Sigmoid colon (tissue), 4 donors: ENCODE measurements at regions not wholly inside any gene's neighbourhood (a gene's known extent, or its start where the extent isn't known, plus 50 kb on each side); places are given as distances from the start of the nearest gene placed in this dataset.

Experiments used
- POLR2A ChIP-seq, 2 donors: fragments of 450-650 bp; IDR thresholded peaks; one replicate each; pipeline ENCODE4 v1.6.1; 2016; ENCODE audit warnings: antibody characterized with exemption in 2 of 2, mild to moderate bottlenecking in 2 of 2, moderate library complexity in 2 of 2
- POLR2AphosphoS5 ChIP-seq, 4 donors: sonication (generic); formaldehyde crosslinking; IDR thresholded peaks; one replicate each; pipeline ENCODE4 v1.6.1; 2017; ENCODE audit warnings: antibody characterized with exemption in 4 of 4
- TF ChIP-seq, protein P1 (sequence below), 4 experiments: fragments of 450-650 bp in 3 of 4; fragments of 200-600 bp in 1 of 4; IDR thresholded peaks; one replicate each; pipeline ENCODE4 v1.5.1; 2016 to 2019; ENCODE audit warnings: antibody characterized with exemption in 4 of 4, mild to moderate bottlenecking in 3 of 4, moderate library complexity in 2 of 4

GRCh38 chr17:53426505-53426904 is 396.2 kb upstream of the KIF2B start:
- TF ChIP-seq, protein P1, sequence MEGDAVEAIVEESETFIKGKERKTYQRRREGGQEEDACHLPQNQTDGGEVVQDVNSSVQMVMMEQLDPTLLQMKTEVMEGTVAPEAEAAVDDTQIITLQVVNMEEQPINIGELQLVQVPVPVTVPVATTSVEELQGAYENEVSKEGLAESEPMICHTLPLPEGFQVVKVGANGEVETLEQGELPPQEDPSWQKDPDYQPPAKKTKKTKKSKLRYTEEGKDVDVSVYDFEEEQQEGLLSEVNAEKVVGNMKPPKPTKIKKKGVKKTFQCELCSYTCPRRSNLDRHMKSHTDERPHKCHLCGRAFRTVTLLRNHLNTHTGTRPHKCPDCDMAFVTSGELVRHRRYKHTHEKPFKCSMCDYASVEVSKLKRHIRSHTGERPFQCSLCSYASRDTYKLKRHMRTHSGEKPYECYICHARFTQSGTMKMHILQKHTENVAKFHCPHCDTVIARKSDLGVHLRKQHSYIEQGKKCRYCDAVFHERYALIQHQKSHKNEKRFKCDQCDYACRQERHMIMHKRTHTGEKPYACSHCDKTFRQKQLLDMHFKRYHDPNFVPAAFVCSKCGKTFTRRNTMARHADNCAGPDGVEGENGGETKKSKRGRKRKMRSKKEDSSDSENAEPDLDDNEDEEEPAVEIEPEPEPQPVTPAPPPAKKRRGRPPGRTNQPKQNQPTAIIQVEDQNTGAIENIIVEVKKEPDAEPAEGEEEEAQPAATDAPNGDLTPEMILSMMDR (IDR thresholded peaks at IDR 0.05), result no peak
- TF ChIP-seq POLR2AphosphoS5 (IDR thresholded peaks at IDR 0.05) (no peak), POLR2A (IDR thresholded peaks at IDR 0.05) (no peak)
